GM12878 (cell line): ENCODE measurements at regions not wholly inside any gene's neighbourhood (a gene's known extent, or its start where the extent isn't known, plus 50 kb on each side); places are given as distances from the start of the nearest gene placed in this dataset.

Experiments used
- ATAC-seq: fragments of 200-7000 bp; cut with Tn5 transposase; 3 replicates; pipeline ENCODE4 v1.9.1; 2020; ENCODE audit warnings: mild to moderate bottlenecking, moderate library complexity
- BruUV-seq: library from RNA; stranded (reverse); fragments of 400-500 nt; replicated peaks from 2 replicates; lab custom pipeline; 2021; lab: Mats Ljungman, UMichigan
- CTCF ChIA-PET: fragments of 300-600 bp; sonication (Branson Sonifier 250); formaldehyde crosslinking; extraction: SDS; loops from one replicate; lab custom pipeline; 2021; ENCODE audit warnings: inconsistent platforms; lab: Yijun Ruan, JAX
- POLR2A ChIA-PET: fragments of 350-600 bp; formaldehyde crosslinking; extraction: SDS; loops from one replicate; lab custom pipeline; 2021; ENCODE audit warnings: inconsistent platforms; lab: Charles Lee
- RAD21 ChIA-PET: fragments of 300-600 bp; sonication (Branson Sonifier 250); formaldehyde crosslinking; loops from one replicate; lab custom pipeline; 2023; ENCODE audit warnings: antibody characterized with exemption; ENCODE audit not compliant: unreplicated experiment; lab: Charles Lee
- SMC1A ChIA-PET: fragments of 300-600 bp; sonication (Branson Sonifier 250); formaldehyde crosslinking; loops from one replicate; lab custom pipeline; 2023; ENCODE audit not compliant: unreplicated experiment, uncharacterized antibody; lab: Charles Lee
- DNase-seq: peaks from one replicate; pipeline ENCODE4 v3.0.0-alpha.2; 2011; ENCODE audit warnings: low read depth, low spot score
- FAIRE-seq: peaks from 3 replicates; lab custom pipeline; 2011; peaks lifted over from hg19 to GRCh38; lab: Jason Lieb, UNC
- H2AFZ ChIP-seq: 2 replicates; pipeline ENCODE4 v1.6.0; 2011; ENCODE audit warnings: low read depth, low read length, control low read depth; ENCODE audit not compliant: control insufficient read depth
- H3K27ac ChIP-seq: 2 replicates; pipeline ENCODE4 v1.5.1; 2011; ENCODE audit warnings: control low read depth; ENCODE audit not compliant: control insufficient read depth, insufficient read depth
- H3K27me3 ChIP-seq, 2 experiments: replicated peaks in 1 of 2; 2 replicates each; pipeline versions ENCODE4 v1.6.0 to v1.6.1; 2011; ENCODE audit warnings: low read length in 1 of 2; ENCODE audit not compliant: control insufficient read depth in 2 of 2, insufficient read depth in 2 of 2
- H3K36me3 ChIP-seq, 2 experiments: 2 replicates each; pipeline ENCODE4 v1.5.1; 2011; ENCODE audit warnings: low read length in 1 of 2; ENCODE audit not compliant: control insufficient read depth in 2 of 2, insufficient read depth in 2 of 2
- H3K4me1 ChIP-seq: 2 replicates; pipeline ENCODE4 v1.6.1; 2011; ENCODE audit warnings: mild to moderate bottlenecking, low read length, moderate library complexity, mixed read lengths; ENCODE audit not compliant: control insufficient read depth, insufficient read depth
- H3K4me2 ChIP-seq: 2 replicates; pipeline ENCODE4 v1.6.0; 2011; ENCODE audit warnings: control low read depth; ENCODE audit not compliant: control insufficient read depth, insufficient read depth
- H3K4me3 ChIP-seq: fragments of 200-600 bp; sonication (generic); 2 replicates; pipeline ENCODE4 v1.5.1; 2016
- H3K79me2 ChIP-seq: 2 replicates; pipeline ENCODE4 v1.6.0; 2011; ENCODE audit warnings: low read length; ENCODE audit not compliant: control insufficient read depth, insufficient read depth
- H3K9ac ChIP-seq: 2 replicates; pipeline ENCODE4 v1.8.0; 2011; ENCODE audit warnings: low read length, control low read depth, mixed read lengths; ENCODE audit not compliant: control insufficient read depth, insufficient read depth
- H3K9me3 ChIP-seq: replicated peaks from 3 replicates; pipeline ENCODE4 v1.5.1; 2011; ENCODE audit warnings: mild to moderate bottlenecking, low read length; ENCODE audit not compliant: control insufficient read depth, insufficient read depth
- H4K20me1 ChIP-seq: 2 replicates; pipeline ENCODE4 v1.6.0; 2011; ENCODE audit not compliant: control insufficient read depth, insufficient read depth
- BACH1 ChIP-seq: fragments of 450-650 bp; IDR thresholded peaks from 2 replicates; pipeline ENCODE4 v1.6.1; 2017; ENCODE audit warnings: mild to moderate bottlenecking, borderline replicate concordance
- CBFB ChIP-seq: IDR thresholded peaks from 2 replicates; pipeline ENCODE4 v1.6.1; 2016; ENCODE audit warnings: antibody characterized with exemption, low read depth
- ETV6 ChIP-seq, 2 experiments: fragments of 450-650 bp in 1 of 2; IDR thresholded peaks in 1 of 2; conservative IDR thresholded peaks in 1 of 2; 2 replicates each; pipeline ENCODE4 v1.6.1; 2014; ENCODE audit warnings: antibody characterized with exemption in 1 of 2, borderline replicate concordance in 1 of 2, low read depth in 1 of 2, mild to moderate bottlenecking in 1 of 2, moderate library complexity in 1 of 2
- NR2C1 ChIP-seq: fragments of 450-650 bp; IDR thresholded peaks from 2 replicates; pipeline ENCODE4 v1.6.1; 2017; ENCODE audit warnings: antibody characterized with exemption, mild to moderate bottlenecking, moderate library complexity
- PBX3 ChIP-seq: IDR thresholded peaks from 2 replicates; pipeline ENCODE4 v1.6.1; 2011; ENCODE audit warnings: mild to moderate bottlenecking, low read depth, low read length, moderate library complexity; ENCODE audit not compliant: insufficient replicate concordance
- POLR2AphosphoS2 ChIP-seq: IDR thresholded peaks from 2 replicates; pipeline ENCODE4 v1.6.1; 2011; ENCODE audit warnings: low read depth, mild to moderate bottlenecking, low read length, improper control_type of control experiment, moderate library complexity
- WGBS: methylation state at CpG from one replicate; pipeline ENCODE4 v1.1.6; 2016; ENCODE audit warnings: low lambda C conversion rate; ENCODE audit not compliant: insufficient replicate concordance, insufficient coverage; ENCODE audit errors: missing lambda C conversion rate; 5-methylcytosine and 5-hydroxymethylcytosine counted together
- in situ Hi-C: fragments of 300-500 bp; cut with MboI; formaldehyde crosslinking; loops from 9 replicates; pipeline ENCODE4 v1.14.3; 2018; ENCODE audit warnings: mixed read lengths
- intact Hi-C: fragments of 100-400 bp; cut with micrococcal nuclease; formaldehyde crosslinking; loops from one replicate; pipeline ENCODE4 v1.14.2; 2022; ENCODE audit not compliant: unreplicated experiment

- TF ChIP-seq BACH1 (no peak), PBX3 (no peak), POLR2AphosphoS2 (no peak), CBFB (no peak), NR2C1 (no peak), ETV6 (conservative IDR thresholded peaks at IDR 0.05 in 1 of 2, IDR thresholded peaks at IDR 0.05 in 1 of 2; ENCODE audit: borderline replicate concordance in 1 of 2, low read depth in 1 of 2) (no peak)
- Histone ChIP-seq H2AFZ (peak overlapping the region; percentile 63), H3K9ac (no peak overlapping the region), H3K79me2 (no peaks in the 10 kb centered on the region), H3K4me2 (peak overlapping the region; percentile 33; the same call in 1 of the 2 replicates), H3K36me3 (no peaks in the 10 kb centered on the region), H3K4me3 (no peak overlapping the region), H3K27ac (no peak overlapping the region), H3K9me3 (no peaks in the 10 kb centered on the region; the same call in 2 of the 3 replicates), H3K27me3 (no peaks in the 10 kb centered on the region), H3K4me1 (no peaks in the 10 kb centered on the region), H4K20me1 (no peaks in the 10 kb centered on the region)
- ChIA-PET RAD21 (interaction anchor here (0.7 to 1.9 kb wide), 3 partner anchors 14 to 229 kb away, joined by 3 to 7 read pairs (median 3); partner anchors contain the start of gene TENT5A), CTCF (interaction anchor here (0.5 to 3.2 kb wide), 5 partner anchors 16 to 116 kb away, joined by 3 to 8 read pairs (median 3); no protein-coding TSS in a partner anchor), SMC1A (interaction anchor here (1.0 to 2.5 kb wide), 8 partner anchors 8 to 81 kb away, joined by 4 to 7 read pairs (median 4); no protein-coding TSS in a partner anchor), POLR2A (no interaction called here)
- intact Hi-C loops (no loop called here), in situ Hi-C loops (no loop called here)
- ATAC-seq (peak; percentile 40; the same call in 2 of the 3 replicates), DNase-seq (no peak), FAIRE-seq (no peak)
- BruUV-seq, result no TSS peak
- WGBS, result 9% methylated on average over 1 of the region's 1 CpG
Observed at GRCh38 chr6:81981812-81982211, 229.3 kb upstream of the TENT5A start.
